Adrenal gland (tissue), 5 donors: ENCODE measurements at regions not wholly inside any gene's neighbourhood (a gene's known extent, or its start where the extent isn't known, plus 50 kb on each side); places are given as distances from the start of the nearest gene placed in this dataset.

Experiments used
- CTCF ChIP-seq, 6 experiments: fragments of 450-650 bp in 4 of 6; fragments of 200-600 bp in 2 of 6; sonication (generic) in 1 of 6; IDR thresholded peaks; 1 replicate in 5 of 6; 2 replicates in 1 of 6; pipeline versions ENCODE4 v1.5.1 to v1.8.0; 2016 to 2021; ENCODE audit warnings: antibody characterized with exemption in 6 of 6, mild to moderate bottlenecking in 2 of 6, moderate library complexity in 1 of 6
- POLR2A ChIP-seq, 2 donors: fragments of 450-650 bp; IDR thresholded peaks; one replicate each; pipeline ENCODE4 v1.6.1; 2017; ENCODE audit warnings: antibody characterized with exemption in 2 of 2, mild to moderate bottlenecking in 2 of 2, moderate library complexity in 1 of 2
- donor health status: DM: no; HTN: no; CAD: no.

- TF ChIP-seq CTCF (IDR thresholded peaks at IDR 0.05) (peak; percentile 61 to 75 (median 68)), POLR2A (IDR thresholded peaks at IDR 0.05) (no peak)
Observed at GRCh38 chr12:47021298-47021697, 58.1 kb upstream of the PCED1B start.
